ENCODE measurements at regions not wholly inside any gene's neighbourhood (a gene's known extent, or its start where the extent isn't known, plus 50 kb on each side); places are given as distances from the start of the nearest gene placed in this dataset.
"Not testable (repeated sequence)": the region's sequence is repeated elsewhere in the genome, so short reads cannot be mapped to it uniquely, and the experiment has no call there.

DNA sequence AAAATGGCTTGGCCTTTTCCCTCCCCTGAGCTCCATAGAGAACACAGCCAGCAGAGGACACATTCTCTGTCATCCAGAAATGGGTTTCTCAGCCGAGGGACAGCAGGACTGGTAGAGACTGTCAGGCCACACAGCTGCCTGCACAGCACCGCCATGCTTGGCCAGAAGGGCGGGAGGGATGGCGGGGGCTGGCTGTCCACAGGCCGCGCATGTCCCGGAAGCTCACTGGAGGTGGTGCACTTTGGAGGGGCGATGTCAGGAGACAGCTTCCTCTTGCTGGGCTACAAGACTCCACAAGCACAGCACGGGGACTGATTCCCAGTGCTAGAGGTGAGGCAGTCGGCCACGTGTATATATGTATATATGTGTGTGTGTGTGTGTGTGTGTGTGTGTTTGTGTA is 125.3 kb downstream of the GOLGA6L4 start:
- H3K36me3 Mint-ChIP-seq (ENCODE audit: low read depth); H3K4me1 ChIP-seq (ENCODE audit: insufficient read depth, low read length); H3K9me3 ChIP-seq (ENCODE audit: control insufficient read depth in 1 of 2, insufficient read depth in 1 of 2, low read length in 2 of 2); H3K27ac Mint-ChIP-seq; H3K4me3 ChIP-seq (ENCODE audit: low read length); H3K4me1 Mint-ChIP-seq (ENCODE audit: low read depth); H3K27ac ChIP-seq (ENCODE audit: low read depth in 1 of 2, low read length in 2 of 2); H3K27me3 Mint-ChIP-seq; H3K4me3 Mint-ChIP-seq; CTCF ChIA-PET; POLR2A ChIA-PET; ATAC-seq (ENCODE audit: poor library complexity); H3K36me3 ChIP-seq (ENCODE audit: insufficient read depth, low read length); intact Hi-C loops (cut with DNase I, micrococcal nuclease); DNase-seq; H3K9me3 Mint-ChIP-seq; H3K27me3 ChIP-seq (ENCODE audit: control insufficient read depth in 1 of 2, insufficient read depth in 2 of 2, low read length in 2 of 2): not testable (repeated sequence)

DNA sequence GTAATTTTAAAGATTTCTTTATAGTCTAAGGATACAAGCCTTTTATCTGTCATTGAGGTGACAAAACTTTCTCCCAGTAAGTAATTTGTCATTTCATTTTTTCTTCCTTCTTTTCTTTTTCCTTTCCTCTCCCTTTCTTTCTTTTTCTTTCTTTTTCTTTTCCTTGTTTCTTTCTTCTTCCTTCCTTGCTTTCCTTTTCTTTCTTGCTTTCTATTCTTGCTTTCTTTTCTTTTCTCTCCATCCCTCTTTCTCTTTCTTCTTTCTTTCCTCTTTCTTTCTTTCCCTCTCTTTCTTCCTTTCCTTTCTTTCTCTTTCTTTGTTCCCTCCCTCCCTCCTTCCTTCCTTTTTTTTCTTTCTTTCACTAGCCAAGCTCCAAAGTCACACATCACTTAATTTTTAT is 148.8 kb downstream of the GOLGA6L4 start:
- H3K4me1 Mint-ChIP-seq (ENCODE audit: low read depth); H3K36me3 ChIP-seq (ENCODE audit: insufficient read depth, low read length); H3K27me3 ChIP-seq (ENCODE audit: control insufficient read depth in 1 of 2, insufficient read depth in 2 of 2, low read length in 2 of 2); H3K4me3 Mint-ChIP-seq; H3K9me3 Mint-ChIP-seq; H3K9me3 ChIP-seq (ENCODE audit: control insufficient read depth in 1 of 2, insufficient read depth in 1 of 2, low read length in 2 of 2); H3K4me1 ChIP-seq (ENCODE audit: insufficient read depth, low read length); H3K27ac ChIP-seq (ENCODE audit: low read depth in 1 of 2, low read length in 2 of 2); CTCF ChIA-PET; POLR2A ChIA-PET; H3K36me3 Mint-ChIP-seq (ENCODE audit: low read depth); DNase-seq; H3K27ac Mint-ChIP-seq; H3K4me3 ChIP-seq (ENCODE audit: low read length); intact Hi-C loops (cut with DNase I, micrococcal nuclease); ATAC-seq (ENCODE audit: poor library complexity): not testable (repeated sequence)
- H3K27me3 Mint-ChIP-seq, result peaks cover 30% of the 10 kb centered on the region

DNA sequence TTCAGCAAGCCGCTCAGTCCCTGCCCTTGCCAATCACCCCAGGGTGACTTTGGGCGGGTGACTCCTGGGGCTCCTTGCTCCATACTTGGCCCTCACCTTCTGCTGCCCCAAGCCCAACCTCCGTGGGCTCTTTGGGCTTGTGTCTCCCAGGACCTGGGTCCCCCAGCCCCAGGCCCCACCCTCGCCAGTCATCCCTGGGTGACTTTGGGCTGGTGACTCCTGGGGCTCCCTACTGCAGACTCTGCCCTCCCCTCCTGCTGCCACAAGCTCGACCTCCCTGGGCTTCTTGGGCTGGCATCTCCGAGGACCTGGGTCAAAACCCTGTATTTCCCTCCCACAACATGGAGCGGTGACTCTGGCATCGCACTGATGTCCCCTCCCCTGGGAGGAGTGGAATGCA is 151.5 kb downstream of the GOLGA6L4 start:
- Histone ChIP-seq H3K4me1 (ENCODE audit: insufficient read depth, low read length) (no peaks in the 10 kb centered on the region), H3K4me3 (ENCODE audit: low read length) (no peak overlapping the region), H3K27me3 (ENCODE audit: control insufficient read depth in 1 of 2, insufficient read depth in 2 of 2, low read length in 2 of 2) (peaks cover 0 to 3% of the 10 kb centered on the region in 2 experiments), H3K36me3 (ENCODE audit: insufficient read depth, low read length) (no peaks in the 10 kb centered on the region), H3K9me3 (ENCODE audit: control insufficient read depth in 1 of 2, insufficient read depth in 1 of 2, low read length in 2 of 2) (no peaks in the 10 kb centered on the region), H3K27ac (ENCODE audit: low read depth in 1 of 2, low read length in 2 of 2) (no peak overlapping the region)
- no peak overlapping the region for H3K27ac Mint-ChIP-seq
- peaks cover 56% of the 10 kb centered on the region for H3K27me3 Mint-ChIP-seq
- POLR2A ChIA-PET, result no interaction called here
- TF ChIP-seq, protein P1, sequence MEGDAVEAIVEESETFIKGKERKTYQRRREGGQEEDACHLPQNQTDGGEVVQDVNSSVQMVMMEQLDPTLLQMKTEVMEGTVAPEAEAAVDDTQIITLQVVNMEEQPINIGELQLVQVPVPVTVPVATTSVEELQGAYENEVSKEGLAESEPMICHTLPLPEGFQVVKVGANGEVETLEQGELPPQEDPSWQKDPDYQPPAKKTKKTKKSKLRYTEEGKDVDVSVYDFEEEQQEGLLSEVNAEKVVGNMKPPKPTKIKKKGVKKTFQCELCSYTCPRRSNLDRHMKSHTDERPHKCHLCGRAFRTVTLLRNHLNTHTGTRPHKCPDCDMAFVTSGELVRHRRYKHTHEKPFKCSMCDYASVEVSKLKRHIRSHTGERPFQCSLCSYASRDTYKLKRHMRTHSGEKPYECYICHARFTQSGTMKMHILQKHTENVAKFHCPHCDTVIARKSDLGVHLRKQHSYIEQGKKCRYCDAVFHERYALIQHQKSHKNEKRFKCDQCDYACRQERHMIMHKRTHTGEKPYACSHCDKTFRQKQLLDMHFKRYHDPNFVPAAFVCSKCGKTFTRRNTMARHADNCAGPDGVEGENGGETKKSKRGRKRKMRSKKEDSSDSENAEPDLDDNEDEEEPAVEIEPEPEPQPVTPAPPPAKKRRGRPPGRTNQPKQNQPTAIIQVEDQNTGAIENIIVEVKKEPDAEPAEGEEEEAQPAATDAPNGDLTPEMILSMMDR (IDR thresholded peaks at IDR 0.05), result no peak
- no peaks in the 10 kb centered on the region for H3K36me3 Mint-ChIP-seq (ENCODE audit: low read depth)
- DNase-seq (no peak), ATAC-seq (ENCODE audit: poor library complexity) (no peak)
- CTCF ChIA-PET, result no interaction called here
- no peaks in the 10 kb centered on the region for H3K9me3 Mint-ChIP-seq
- no peak overlapping the region for H3K4me3 Mint-ChIP-seq
- intact Hi-C loops (cut with DNase I, micrococcal nuclease), result no loop called here
- H3K4me1 Mint-ChIP-seq (ENCODE audit: low read depth), result no peaks in the 10 kb centered on the region

DNA sequence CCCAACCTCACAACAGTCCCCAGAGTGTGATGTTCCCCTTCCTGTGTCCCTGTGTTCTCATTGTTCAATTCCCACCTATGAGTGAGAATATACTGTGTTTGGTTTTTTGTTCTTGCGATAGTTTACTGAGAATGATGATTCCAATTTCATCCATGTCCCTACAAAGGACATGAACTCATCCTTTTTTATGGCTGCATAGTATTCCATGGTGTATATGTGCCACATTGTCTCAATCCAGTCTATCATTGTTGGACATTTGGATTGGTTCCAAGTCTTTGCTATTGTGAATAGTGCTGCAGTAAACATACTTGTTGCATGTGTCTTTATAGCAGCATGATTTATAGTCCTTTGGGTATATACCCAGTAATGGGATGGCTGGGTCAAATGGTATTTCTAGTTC is 152.6 kb downstream of the GOLGA6L4 start:
- H3K9me3 Mint-ChIP-seq; H3K36me3 Mint-ChIP-seq (ENCODE audit: low read depth); H3K4me1 Mint-ChIP-seq (ENCODE audit: low read depth): not testable (repeated sequence)

DNA sequence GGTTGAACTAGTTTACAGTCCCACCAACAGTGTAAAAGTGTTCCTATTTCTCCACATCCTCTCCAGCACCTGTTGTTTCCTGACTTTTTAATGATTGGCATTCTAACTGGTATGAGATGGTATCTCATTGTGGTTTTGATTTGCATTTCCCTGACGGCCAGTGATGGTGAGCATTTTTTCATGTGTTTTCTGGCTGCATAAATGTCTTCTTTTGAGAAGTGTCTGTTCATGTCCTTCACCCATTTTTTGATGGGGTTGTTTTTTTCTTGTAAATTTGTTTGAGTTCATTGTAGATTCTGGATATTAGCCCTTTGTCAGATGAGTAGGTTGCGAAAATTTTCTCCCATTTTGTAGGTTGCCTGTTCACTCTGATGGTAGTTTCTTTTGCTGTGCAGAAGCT is 153.1 kb downstream of the GOLGA6L4 start:
- H3K36me3 Mint-ChIP-seq (ENCODE audit: low read depth); intact Hi-C loops (cut with DNase I, micrococcal nuclease); H3K4me3 ChIP-seq (ENCODE audit: low read length); H3K27ac ChIP-seq (ENCODE audit: low read depth in 1 of 2, low read length in 2 of 2); ATAC-seq (ENCODE audit: poor library complexity); H3K4me1 ChIP-seq (ENCODE audit: insufficient read depth, low read length); H3K36me3 ChIP-seq (ENCODE audit: insufficient read depth, low read length); CTCF ChIA-PET; H3K27ac Mint-ChIP-seq; H3K9me3 ChIP-seq (ENCODE audit: control insufficient read depth in 1 of 2, insufficient read depth in 1 of 2, low read length in 2 of 2); H3K27me3 ChIP-seq (ENCODE audit: control insufficient read depth in 1 of 2, insufficient read depth in 2 of 2, low read length in 2 of 2); H3K9me3 Mint-ChIP-seq; H3K4me1 Mint-ChIP-seq (ENCODE audit: low read depth); DNase-seq; H3K4me3 Mint-ChIP-seq; POLR2A ChIA-PET: not testable (repeated sequence)
- peaks cover 63% of the 10 kb centered on the region for H3K27me3 Mint-ChIP-seq

More for the DNA sequence above, 152.6 kb downstream of the GOLGA6L4 start:
- DNase-seq; H3K9me3 ChIP-seq (ENCODE audit: control insufficient read depth in 1 of 2, insufficient read depth in 1 of 2, low read length in 2 of 2); H3K4me3 Mint-ChIP-seq; H3K4me1 ChIP-seq (ENCODE audit: insufficient read depth, low read length); H3K27me3 ChIP-seq (ENCODE audit: control insufficient read depth in 1 of 2, insufficient read depth in 2 of 2, low read length in 2 of 2); intact Hi-C loops (cut with DNase I, micrococcal nuclease); H3K36me3 ChIP-seq (ENCODE audit: insufficient read depth, low read length); POLR2A ChIA-PET; H3K27ac ChIP-seq (ENCODE audit: low read depth in 1 of 2, low read length in 2 of 2); H3K4me3 ChIP-seq (ENCODE audit: low read length); H3K27ac Mint-ChIP-seq; CTCF ChIA-PET; ATAC-seq (ENCODE audit: poor library complexity): not testable (repeated sequence)
- peaks cover 59% of the 10 kb centered on the region for H3K27me3 Mint-ChIP-seq

DNA sequence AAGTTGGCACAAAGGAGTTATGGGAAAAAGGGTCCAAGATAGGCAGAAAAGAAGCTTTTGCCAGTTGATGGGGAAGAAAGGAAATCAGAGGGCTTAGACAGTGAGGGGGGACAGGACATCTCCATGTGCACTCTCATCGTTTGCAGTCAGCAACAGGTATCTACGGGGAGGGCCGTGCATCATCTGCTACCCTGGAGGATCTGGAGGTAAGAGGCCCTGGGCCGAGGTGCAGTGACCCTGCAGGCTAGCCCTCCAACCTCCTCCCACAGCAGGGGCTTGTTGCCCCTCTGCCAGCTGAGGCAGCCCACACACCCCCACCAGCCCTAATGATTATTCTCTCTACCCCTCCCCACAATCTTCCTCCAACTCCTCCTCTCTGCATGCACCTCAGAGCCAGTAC is 154.8 kb downstream of the GOLGA6L4 start:
- H3K9me3 ChIP-seq (ENCODE audit: control insufficient read depth in 1 of 2, insufficient read depth in 1 of 2, low read length in 2 of 2); H3K27ac ChIP-seq (ENCODE audit: low read depth in 1 of 2, low read length in 2 of 2); H3K27me3 ChIP-seq (ENCODE audit: control insufficient read depth in 1 of 2, insufficient read depth in 2 of 2, low read length in 2 of 2); H3K9me3 Mint-ChIP-seq; H3K27ac Mint-ChIP-seq; POLR2A ChIA-PET; H3K4me3 Mint-ChIP-seq; ATAC-seq (ENCODE audit: poor library complexity); intact Hi-C loops (cut with DNase I, micrococcal nuclease); DNase-seq; CTCF ChIA-PET; H3K4me1 ChIP-seq (ENCODE audit: insufficient read depth, low read length); H3K36me3 ChIP-seq (ENCODE audit: insufficient read depth, low read length); H3K4me3 ChIP-seq (ENCODE audit: low read length); H3K36me3 Mint-ChIP-seq (ENCODE audit: low read depth); H3K4me1 Mint-ChIP-seq (ENCODE audit: low read depth): not testable (repeated sequence)
- H3K27me3 Mint-ChIP-seq, result peaks cover 58% of the 10 kb centered on the region
